ENCODE measurements at regions not wholly inside any gene's neighbourhood (a gene's known extent, or its start where the extent isn't known, plus 50 kb on each side); places are given as distances from the start of the nearest gene placed in this dataset.

DNA sequence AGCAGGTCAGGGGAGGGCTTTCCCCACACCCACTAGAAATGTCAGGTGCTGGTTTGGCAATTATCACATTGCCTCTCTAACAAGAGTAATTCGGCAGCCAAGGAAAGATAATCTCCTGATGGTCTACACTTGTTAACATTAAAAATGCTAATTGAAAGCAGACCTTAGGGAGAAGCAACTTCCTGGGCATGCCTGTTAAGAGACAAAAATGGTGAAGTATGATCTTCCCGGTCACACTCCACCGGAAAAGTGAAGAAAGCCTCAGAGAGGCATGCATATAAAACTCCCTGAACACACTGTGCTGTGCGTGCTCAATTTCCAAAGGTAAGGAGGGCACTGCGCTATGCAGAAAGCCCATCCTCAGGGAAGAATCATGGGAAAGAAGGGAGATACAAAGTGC is 244.3 kb downstream of the FAM170A start:
- TF ChIP-seq, protein P1, sequence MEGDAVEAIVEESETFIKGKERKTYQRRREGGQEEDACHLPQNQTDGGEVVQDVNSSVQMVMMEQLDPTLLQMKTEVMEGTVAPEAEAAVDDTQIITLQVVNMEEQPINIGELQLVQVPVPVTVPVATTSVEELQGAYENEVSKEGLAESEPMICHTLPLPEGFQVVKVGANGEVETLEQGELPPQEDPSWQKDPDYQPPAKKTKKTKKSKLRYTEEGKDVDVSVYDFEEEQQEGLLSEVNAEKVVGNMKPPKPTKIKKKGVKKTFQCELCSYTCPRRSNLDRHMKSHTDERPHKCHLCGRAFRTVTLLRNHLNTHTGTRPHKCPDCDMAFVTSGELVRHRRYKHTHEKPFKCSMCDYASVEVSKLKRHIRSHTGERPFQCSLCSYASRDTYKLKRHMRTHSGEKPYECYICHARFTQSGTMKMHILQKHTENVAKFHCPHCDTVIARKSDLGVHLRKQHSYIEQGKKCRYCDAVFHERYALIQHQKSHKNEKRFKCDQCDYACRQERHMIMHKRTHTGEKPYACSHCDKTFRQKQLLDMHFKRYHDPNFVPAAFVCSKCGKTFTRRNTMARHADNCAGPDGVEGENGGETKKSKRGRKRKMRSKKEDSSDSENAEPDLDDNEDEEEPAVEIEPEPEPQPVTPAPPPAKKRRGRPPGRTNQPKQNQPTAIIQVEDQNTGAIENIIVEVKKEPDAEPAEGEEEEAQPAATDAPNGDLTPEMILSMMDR (optimal IDR thresholded peaks at IDR 0.05 in 1 of 3, IDR thresholded peaks at IDR 0.05 in 1 of 3, conservative IDR thresholded peaks at IDR 0.05 in 1 of 3; ENCODE audit: extremely low read depth in 1 of 3, insufficient read depth in 2 of 3, low read length in 3 of 3), result no peak
- no peak for TF ChIP-seq EZH2 (IDR thresholded peaks at IDR 0.05; ENCODE audit: low read length)
